ENCODE measurements at regions not wholly inside any gene's neighbourhood (a gene's known extent, or its start where the extent isn't known, plus 50 kb on each side); places are given as distances from the start of the nearest gene placed in this dataset.

DNA sequence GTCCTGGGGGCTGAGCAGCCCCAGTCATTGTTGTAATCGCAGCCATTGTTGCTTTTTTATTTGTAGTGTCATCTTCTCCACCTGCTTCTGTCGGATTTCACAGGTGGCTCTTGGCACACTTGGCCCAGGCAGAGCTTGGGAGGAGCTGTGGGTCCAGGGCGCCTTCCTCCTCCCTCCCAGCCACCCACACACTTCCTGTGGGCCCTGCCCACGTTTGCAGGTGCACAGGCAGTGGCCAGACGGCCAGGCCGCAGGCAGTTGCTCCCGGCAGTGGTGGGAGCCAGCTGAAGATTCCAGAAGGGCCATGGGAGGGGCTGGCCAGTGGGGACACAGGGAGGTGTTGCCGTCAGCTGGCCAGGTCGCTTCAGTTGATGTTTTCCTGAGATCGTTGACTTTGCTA, 1191.9 kb downstream of the BRD1 start:
- TF ChIP-seq GATA2 (IDR thresholded peaks at IDR 0.05; ENCODE audit: low read depth, low read length) (no peak), GATA3 (IDR thresholded peaks at IDR 0.05; ENCODE audit: low read depth, low read length) (no peak)
